H1 (cell line): ENCODE measurements at regions not wholly inside any gene's neighbourhood (a gene's known extent, or its start where the extent isn't known, plus 50 kb on each side); places are given as distances from the start of the nearest gene placed in this dataset.

Experiments used
- CTCF ChIA-PET: fragments of 300-600 bp; sonication (Branson Sonifier 250); formaldehyde crosslinking; loops from one replicate; lab custom pipeline; 2021; ENCODE audit not compliant: partially characterized antibody; lab: Charles Lee
- POLR2A ChIA-PET: fragments of 300-600 bp; sonication (Branson Sonifier 250); formaldehyde crosslinking; loops from one replicate; lab custom pipeline; 2021; ENCODE audit warnings: inconsistent platforms; ENCODE audit not compliant: partially characterized antibody; lab: Charles Lee
- DNase-seq, 2 experiments: peaks; one replicate each; pipeline versions ENCODE4 v3.0.0 to v3.0.0-alpha.2; 2010 to 2022; ENCODE audit warnings: low spot score in 2 of 2, low read depth in 1 of 2, mixed read lengths in 1 of 2
- FAIRE-seq: peaks from 2 replicates; lab custom pipeline; 2011; peaks lifted over from hg19 to GRCh38; lab: Jason Lieb, UNC
- H2AFZ ChIP-seq: 2 replicates; pipeline ENCODE4 v1.8.1; 2012; ENCODE audit warnings: low read length, inconsistent platforms
- H2AK5ac ChIP-seq: 2 replicates; pipeline ENCODE4 v1.6.1; 2013; ENCODE audit warnings: low read depth, low read length
- H2BK120ac ChIP-seq: replicated peaks from 2 replicates; pipeline ENCODE3; 2013; ENCODE audit warnings: low read depth, low read length, inconsistent platforms
- H2BK12ac ChIP-seq: 2 replicates; pipeline ENCODE4 v1.6.1; 2013; ENCODE audit warnings: low read depth, low read length
- H2BK15ac ChIP-seq: 2 replicates; pipeline ENCODE4 v1.6.1; 2013; ENCODE audit warnings: low read length
- H2BK20ac ChIP-seq: 2 replicates; pipeline ENCODE4 v1.6.1; 2013; ENCODE audit warnings: low read length
- H2BK5ac ChIP-seq: 2 replicates; pipeline ENCODE4 v1.6.1; 2013; ENCODE audit warnings: low read depth, low read length
- H3K14ac ChIP-seq: 2 replicates; pipeline ENCODE4 v1.6.1; 2013; ENCODE audit warnings: inconsistent platforms; ENCODE audit not compliant: insufficient read length
- H3K18ac ChIP-seq: 2 replicates; pipeline ENCODE4 v1.6.1; 2013; ENCODE audit warnings: low read length; ENCODE audit errors: extremely low read depth
- H3K23ac ChIP-seq: 2 replicates; pipeline ENCODE4 v1.6.1; 2013; ENCODE audit warnings: inconsistent platforms; ENCODE audit not compliant: insufficient read length
- H3K23me2 ChIP-seq: 2 replicates; pipeline ENCODE4 v1.6.1; 2013; ENCODE audit warnings: low read depth, low read length
- H3K27ac ChIP-seq: 2 replicates; pipeline ENCODE4 v1.6.1; 2011; ENCODE audit warnings: low read depth, low read length, inconsistent platforms
- H3K27me3 ChIP-seq, 4 experiments: replicated peaks in 1 of 4; 1 replicate in 1 of 4; 2 replicates in 3 of 4; pipeline versions ENCODE4 v1.6.1 to v1.8.1; 2011 to 2013; ENCODE audit warnings: low read length in 3 of 4, mild to moderate bottlenecking in 3 of 4, inconsistent platforms in 2 of 4, mixed read lengths in 2 of 4, moderate library complexity in 1 of 4; ENCODE audit not compliant: control insufficient read depth in 3 of 4, insufficient read depth in 3 of 4; ENCODE audit errors: extremely low read depth in 1 of 4
- H3K36me3 ChIP-seq, 4 experiments: 2 replicates each; pipeline versions ENCODE4 v1.6.1 to v1.8.1; 2011 to 2013; ENCODE audit warnings: mild to moderate bottlenecking in 4 of 4, low read length in 3 of 4, moderate library complexity in 2 of 4, control low read depth in 1 of 4, inconsistent platforms in 1 of 4; ENCODE audit not compliant: insufficient read depth in 4 of 4, control insufficient read depth in 2 of 4
- H3K4ac ChIP-seq: replicated peaks from 2 replicates; pipeline ENCODE3; 2013; ENCODE audit warnings: low read length, low read depth, mixed read lengths, inconsistent platforms; ENCODE audit not compliant: insufficient read length
- H3K4me1 ChIP-seq, 4 experiments: replicated peaks in 1 of 4; 1 replicate in 1 of 4; 2 replicates in 3 of 4; pipeline versions ENCODE4 v1.6.1 to v1.8.1; 2011 to 2013; ENCODE audit warnings: low read length in 3 of 4, inconsistent platforms in 2 of 4, mixed read lengths in 1 of 4; ENCODE audit not compliant: insufficient read depth in 4 of 4, control insufficient read depth in 3 of 4
- H3K4me2 ChIP-seq, 2 experiments: 2 replicates each; pipeline versions ENCODE4 v1.6.1 to v1.8.1; 2011 to 2013; ENCODE audit warnings: low read depth in 2 of 2, low read length in 2 of 2, control low read depth in 1 of 2, inconsistent platforms in 1 of 2, mild to moderate bottlenecking in 1 of 2; ENCODE audit not compliant: insufficient read depth in 1 of 2
- H3K4me3 ChIP-seq, 4 experiments: fragments of 200-600, 300-600 bp in 1 of 4; sonication (generic), shearing (Covaris generic), sonication (Bioruptor Twin) in 1 of 4; 2 replicates each; pipeline versions ENCODE4 v1.5.1 to v1.8.1; 2011 to 2016; ENCODE audit warnings: low read length in 4 of 4, low read depth in 3 of 4, control low read depth in 2 of 4, inconsistent platforms in 2 of 4, mild to moderate bottlenecking in 2 of 4, mixed read lengths in 1 of 4, moderate library complexity in 1 of 4; ENCODE audit not compliant: insufficient read depth in 2 of 4; ENCODE audit errors: extremely low read depth in 1 of 4
- H3K56ac ChIP-seq: replicated peaks from 2 replicates; pipeline ENCODE3; 2013; ENCODE audit warnings: low read depth, mild to moderate bottlenecking, mixed read lengths, low read length, inconsistent platforms; ENCODE audit not compliant: insufficient read length
- H3K79me1 ChIP-seq: 2 replicates; pipeline ENCODE4 v1.6.1; 2013; ENCODE audit warnings: low read depth, low read length, control low read depth
- H3K79me2 ChIP-seq, 2 experiments: 2 replicates each; pipeline versions ENCODE4 v1.6.1 to v1.8.1; 2012 to 2013; ENCODE audit warnings: low read length in 2 of 2, mild to moderate bottlenecking in 2 of 2, inconsistent platforms in 1 of 2; ENCODE audit not compliant: insufficient read depth in 2 of 2, control insufficient read depth in 1 of 2
- H3K9ac ChIP-seq, 4 experiments: replicated peaks in 1 of 4; 1 replicate in 1 of 4; 2 replicates in 3 of 4; pipeline versions ENCODE4 v1.6.1 to v1.8.1; 2011 to 2013; ENCODE audit warnings: low read depth in 3 of 4, low read length in 3 of 4, control low read depth in 2 of 4, mild to moderate bottlenecking in 2 of 4, moderate library complexity in 2 of 4, inconsistent platforms in 1 of 4; ENCODE audit errors: extremely low read depth in 1 of 4
- H3K9me3 ChIP-seq, 2 experiments: 2 replicates each; pipeline versions ENCODE4 v1.6.1 to v1.8.1; 2012 to 2013; ENCODE audit warnings: mild to moderate bottlenecking in 2 of 2, moderate library complexity in 2 of 2, control low read depth in 1 of 2, inconsistent platforms in 1 of 2, low read depth in 1 of 2, low read length in 1 of 2, mixed read lengths in 1 of 2; ENCODE audit not compliant: insufficient read depth in 2 of 2
- H4K20me1 ChIP-seq, 2 experiments: replicated peaks in 1 of 2; 2 replicates each; pipeline versions ENCODE3 to v1.8.1; 2011 to 2013; ENCODE audit warnings: inconsistent platforms in 2 of 2, low read length in 2 of 2, mild to moderate bottlenecking in 1 of 2; ENCODE audit not compliant: insufficient read depth in 2 of 2, control insufficient read depth in 1 of 2
- H4K5ac ChIP-seq: 2 replicates; pipeline ENCODE4 v1.6.1; 2013; ENCODE audit warnings: low read length, low read depth, mixed read lengths, inconsistent platforms; ENCODE audit not compliant: insufficient read length
- H4K8ac ChIP-seq: 2 replicates; pipeline ENCODE4 v1.8.0; 2013; ENCODE audit warnings: mild to moderate bottlenecking, moderate library complexity, low read length, inconsistent platforms; ENCODE audit not compliant: insufficient read depth; ENCODE audit errors: extremely low read depth
- H4K91ac ChIP-seq: replicated peaks from 2 replicates; pipeline ENCODE3; 2013; ENCODE audit warnings: low read length, mixed read lengths, inconsistent platforms; ENCODE audit not compliant: insufficient read length
- CBX8 ChIP-seq: fragments of 300-800, 300-1000 bp; sonication (generic); IDR thresholded peaks from 2 replicates; pipeline ENCODE4 v1.7.1; 2016; ENCODE audit warnings: low read depth, low read length, borderline replicate concordance
- CHD1 ChIP-seq: IDR thresholded peaks from 2 replicates; pipeline ENCODE4 v1.6.1; 2012; ENCODE audit warnings: low read depth, low read length, improper control_type of control experiment
- CHD2 ChIP-seq: IDR thresholded peaks from 2 replicates; pipeline ENCODE4 v1.6.1; 2012; ENCODE audit warnings: low read length, improper control_type of control experiment
- GTF2F1 ChIP-seq: IDR thresholded peaks from 2 replicates; pipeline ENCODE4 v1.6.1; 2012; ENCODE audit warnings: low read depth, low read length, improper control_type of control experiment, borderline replicate concordance
- HDAC6 ChIP-seq: IDR thresholded peaks from one replicate; pipeline ENCODE4 v1.7.1; 2012; ENCODE audit warnings: low read depth, mild to moderate bottlenecking, inconsistent platforms, low read length, moderate library complexity
- KDM1A ChIP-seq: fragments of 200-600, 300-600 bp; sonication (generic); IDR thresholded peaks from 2 replicates; pipeline ENCODE4 v1.7.1; 2016; ENCODE audit warnings: mild to moderate bottlenecking, low read length, borderline replicate concordance
- POU5F1 ChIP-seq: IDR thresholded peaks from 2 replicates; pipeline ENCODE4 v1.6.1; 2011; ENCODE audit warnings: low read depth, mild to moderate bottlenecking, low read length, moderate library complexity
- RAD21 ChIP-seq, 2 experiments: IDR thresholded peaks in 1 of 2; conservative IDR thresholded peaks in 1 of 2; 2 replicates each; pipeline ENCODE4 v1.6.1; 2011; ENCODE audit warnings: low read depth in 2 of 2, low read length in 2 of 2, improper control_type of control experiment in 1 of 2, inconsistent platforms in 1 of 2, mild to moderate bottlenecking in 1 of 2, moderate library complexity in 1 of 2
- RNF2 ChIP-seq: fragments of 200-900, 300-1000 bp; sonication (generic); IDR thresholded peaks from 2 replicates; pipeline ENCODE4 v1.7.1; 2016; ENCODE audit warnings: borderline replicate concordance, low read depth, mild to moderate bottlenecking, antibody characterized with exemption, low read length; ENCODE audit not compliant: poor library complexity, severe bottlenecking; ENCODE audit errors: missing control alignments
- SIRT6 ChIP-seq: IDR thresholded peaks from one replicate; pipeline ENCODE4 v1.7.1; 2012; ENCODE audit warnings: low read length, inconsistent platforms
- SP2 ChIP-seq: IDR thresholded peaks from 2 replicates; pipeline ENCODE4 v1.6.1; 2012; ENCODE audit warnings: mild to moderate bottlenecking, low read length, inconsistent platforms
- TEAD4 ChIP-seq: IDR thresholded peaks from 2 replicates; pipeline ENCODE4 v1.6.1; 2012; ENCODE audit warnings: low read depth, low read length, inconsistent platforms, mixed read lengths
- YY1 ChIP-seq: IDR thresholded peaks from 2 replicates; pipeline ENCODE4 v1.6.1; 2011; ENCODE audit warnings: low read depth, mild to moderate bottlenecking, low read length
- ZNF274 ChIP-seq: IDR thresholded peaks from 2 replicates; pipeline ENCODE4 v1.7.0; 2012; ENCODE audit warnings: low read length, borderline replicate concordance; ENCODE audit errors: extremely low read depth
- WGBS, 2 experiments: shearing (Covaris generic) in 1 of 2; methylation state at CpG; one replicate each; pipeline versions ENCODE4 v1.1.6 to v1.1.7; 2013 to 2015; ENCODE audit warnings: low lambda C conversion rate in 2 of 2, mixed read lengths in 2 of 2, inconsistent platforms in 1 of 2, low coverage in 1 of 2, missing lambda C conversion rate in 1 of 2; ENCODE audit not compliant: insufficient replicate concordance in 2 of 2, insufficient coverage in 1 of 2, insufficient read length in 1 of 2; ENCODE audit errors: extremely low coverage in 1 of 2, missing lambda C conversion rate in 1 of 2; 5-methylcytosine and 5-hydroxymethylcytosine counted together

- H2AK5ac ChIP-seq = no peak overlapping the region
- H4K20me1 ChIP-seq = no peaks in the 10 kb centered on the region
- H3K4me2 ChIP-seq = no peak overlapping the region
- 30% methylated on average over 8 of the region's 8 CpGs; no CpG with 5 or more reads in 1 of the 2 experiments for WGBS, 2 experiments
- H2AFZ ChIP-seq = peak overlapping the region; percentile 57; the same call in 1 of the 2 replicates
- H3K9ac ChIP-seq = no peak overlapping the region
- H2BK12ac ChIP-seq = no peak overlapping the region
- no peaks in the 10 kb centered on the region for H3K36me3 ChIP-seq
- no peaks in the 10 kb centered on the region; a peak in 1 of 7 replicates for H3K4me1 ChIP-seq
- no peak overlapping the region for H4K5ac ChIP-seq
- no peaks in the 10 kb centered on the region for H3K79me1 ChIP-seq
- H3K27ac ChIP-seq = no peak overlapping the region
- H2BK120ac ChIP-seq = no peak overlapping the region
- H2BK20ac ChIP-seq = no peak overlapping the region
- no peak overlapping the region for H3K56ac ChIP-seq
- peak; percentile 99 for FAIRE-seq
- ChIA-PET CTCF (interaction anchor here (0.6 to 3.5 kb wide), 13 partner anchors 8 to 1154 kb away, joined by 3 to 15 read pairs (median 3); no protein-coding TSS in a partner anchor), POLR2A (no interaction called here)
- no peaks in the 10 kb centered on the region for H3K79me2 ChIP-seq
- no peaks in the 10 kb centered on the region; the same call in 1 of the 2 replicates for H3K23me2 ChIP-seq
- DNase-seq = peak in 1 of 2 experiments; percentile 19
- no peak overlapping the region for H4K91ac ChIP-seq
- H4K8ac ChIP-seq = no peak overlapping the region
- no peak overlapping the region for H3K18ac ChIP-seq
- H3K27me3 ChIP-seq = no peaks in the 10 kb centered on the region
- H3K14ac ChIP-seq = no peak overlapping the region
- H3K9me3 ChIP-seq = no peaks in the 10 kb centered on the region
- H3K4ac ChIP-seq = no peak overlapping the region
- H2BK5ac ChIP-seq = no peak overlapping the region
- H3K4me3 ChIP-seq = no peak overlapping the region
- H3K23ac ChIP-seq = no peak overlapping the region
- H2BK15ac ChIP-seq = no peak overlapping the region
- TF ChIP-seq KDM1A (no peak), SP2 (no peak), YY1 (no peak), CHD1 (no peak), SIRT6 (no peak), TEAD4 (no peak), RAD21 (IDR thresholded peaks at IDR 0.05 in 1 of 2, conservative IDR thresholded peaks at IDR 0.05 in 1 of 2; ENCODE audit: low read depth in 2 of 2, low read length in 2 of 2) (peak; percentile 94 to 96), ZNF274 (no peak), POU5F1 (peak; percentile 93), GTF2F1 (no peak), HDAC6 (no peak), CHD2 (no peak), CBX8 (no peak), RNF2 (no peak)
Observed at GRCh38 chr14:62162998-62163589, 400.9 kb downstream of the SNAPC1 start.
